ENCODE measurements at regions not wholly inside any gene's neighbourhood (a gene's known extent, or its start where the extent isn't known, plus 50 kb on each side); places are given as distances from the start of the nearest gene placed in this dataset.
A peak's percentile ranks its signal among the peaks of the same experiment; 100 is the strongest.

GRCh38 chr10:131749767-131750142 lies 151.1 kb upstream of the PPP2R2D start:
- no peak overlapping the region for H3K27ac ChIP-seq (ENCODE audit: low read depth, low read length)
- WGBS (ENCODE audit: insufficient coverage): 71% methylated on average over 8 of the region's 8 CpGs
- H3K4me3 ChIP-seq (ENCODE audit: low read depth, low read length): no peak overlapping the region
- H3K9me3 ChIP-seq (ENCODE audit: control insufficient read depth, insufficient read depth, low read length): no peaks in the 10 kb centered on the region
- no peaks in the 10 kb centered on the region for H3K27me3 ChIP-seq (ENCODE audit: control insufficient read depth, insufficient read depth, low read length)
- no peaks in the 10 kb centered on the region for H3K36me3 ChIP-seq (ENCODE audit: control insufficient read depth, insufficient read depth, low read length)
- DNase-seq (ENCODE audit: low read depth in 4 of 6, low spot score in 6 of 6): peak in 2 of 6 donors; percentile 28 to 51
- H3K4me1 ChIP-seq (ENCODE audit: control insufficient read depth, insufficient read depth, low read length): peaks cover 34% of the 10 kb centered on the region

GRCh38 chr10:131750171-131750895 lies 150.5 kb upstream of the PPP2R2D start:
- no peaks in the 10 kb centered on the region for H3K9me3 ChIP-seq (ENCODE audit: control insufficient read depth, insufficient read depth, low read length)
- DNase-seq (ENCODE audit: low read depth in 4 of 6, low spot score in 6 of 6): no peak
- WGBS (ENCODE audit: insufficient coverage): 70% methylated on average over 21 of the region's 22 CpGs
- no peaks in the 10 kb centered on the region for H3K36me3 ChIP-seq (ENCODE audit: control insufficient read depth, insufficient read depth, low read length)
- H3K4me1 ChIP-seq (ENCODE audit: control insufficient read depth, insufficient read depth, low read length): peaks cover 34% of the 10 kb centered on the region
- no peak overlapping the region for H3K27ac ChIP-seq (ENCODE audit: low read depth, low read length)
- no peak overlapping the region for H3K4me3 ChIP-seq (ENCODE audit: low read depth, low read length)
- no peaks in the 10 kb centered on the region for H3K27me3 ChIP-seq (ENCODE audit: control insufficient read depth, insufficient read depth, low read length)

DNA sequence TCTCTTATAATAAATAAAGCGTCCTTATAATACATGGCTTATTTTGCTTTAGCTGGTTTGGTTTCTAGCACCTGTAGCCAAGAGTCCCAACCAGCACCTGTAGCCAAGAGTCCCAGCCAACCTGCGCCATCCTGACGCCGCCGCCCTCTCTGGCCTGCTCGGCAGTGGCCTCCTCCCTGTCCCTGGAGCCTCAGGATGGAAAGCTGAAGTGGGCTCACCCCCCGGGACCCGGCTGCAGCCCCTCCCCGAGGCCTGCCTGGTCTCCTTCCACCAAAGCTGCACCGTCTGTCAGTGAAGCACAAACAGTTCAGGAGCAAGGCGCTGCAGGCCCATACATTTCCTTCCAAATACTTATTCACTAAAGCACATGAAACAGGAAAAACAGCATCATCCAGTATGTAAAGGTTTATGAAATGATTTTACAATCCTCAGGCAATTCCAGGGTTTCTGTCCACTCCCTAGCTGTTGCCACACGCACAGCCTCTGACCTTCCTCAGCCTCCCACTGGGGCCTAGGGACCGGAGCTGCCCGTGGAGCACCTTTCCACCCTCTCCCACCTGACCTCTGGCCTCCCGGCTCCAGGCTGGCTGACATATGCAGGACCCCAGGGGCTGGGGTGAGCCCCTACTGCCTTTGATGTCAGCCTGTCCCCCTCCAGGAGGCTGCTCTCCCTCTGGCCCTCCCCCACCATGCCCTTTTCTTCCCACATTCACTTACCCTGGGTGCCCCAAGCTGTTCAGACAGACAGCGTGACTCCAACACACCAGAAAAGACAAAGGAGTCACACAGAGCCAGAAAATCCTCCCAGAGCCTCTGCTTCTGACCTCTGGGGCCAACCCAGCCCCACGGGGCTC lies 149.6 kb upstream of the PPP2R2D start:
- H3K4me1 ChIP-seq (ENCODE audit: control insufficient read depth, insufficient read depth, low read length): peaks cover 34% of the 10 kb centered on the region

GRCh38 chr10:131751827-131752775 lies 148.7 kb upstream of the PPP2R2D start:
- Histone ChIP-seq H3K4me1 (ENCODE audit: control insufficient read depth, insufficient read depth, low read length) (peaks cover 34% of the 10 kb centered on the region), H3K27ac (ENCODE audit: low read depth, low read length) (no peak overlapping the region), H3K4me3 (ENCODE audit: low read depth, low read length) (no peak overlapping the region), H3K36me3 (ENCODE audit: control insufficient read depth, insufficient read depth, low read length) (no peaks in the 10 kb centered on the region), H3K27me3 (ENCODE audit: control insufficient read depth, insufficient read depth, low read length) (no peaks in the 10 kb centered on the region), H3K9me3 (ENCODE audit: control insufficient read depth, insufficient read depth, low read length) (no peaks in the 10 kb centered on the region)
- no peak for DNase-seq (ENCODE audit: low read depth in 4 of 6, low spot score in 6 of 6)
- WGBS (ENCODE audit: insufficient coverage): 81% methylated on average over 21 of the region's 24 CpGs

More for the DNA sequence above, 149.6 kb upstream of the PPP2R2D start:
- Histone ChIP-seq H3K36me3 (ENCODE audit: control insufficient read depth, insufficient read depth, low read length) (no peaks in the 10 kb centered on the region), H3K27me3 (ENCODE audit: control insufficient read depth, insufficient read depth, low read length) (no peaks in the 10 kb centered on the region), H3K27ac (ENCODE audit: low read depth, low read length) (no peak overlapping the region), H3K9me3 (ENCODE audit: control insufficient read depth, insufficient read depth, low read length) (no peaks in the 10 kb centered on the region), H3K4me3 (ENCODE audit: low read depth, low read length) (no peak overlapping the region)
- 65% methylated on average over 15 of the region's 17 CpGs for WGBS (ENCODE audit: insufficient coverage)
- no peak for DNase-seq (ENCODE audit: low read depth in 4 of 6, low spot score in 6 of 6)

- no peak overlapping the region for H3K4me3 ChIP-seq (ENCODE audit: low read depth, low read length)
- no peak overlapping the region for H3K27ac ChIP-seq (ENCODE audit: low read depth, low read length)
- H3K27me3 ChIP-seq (ENCODE audit: control insufficient read depth, insufficient read depth, low read length): no peaks in the 10 kb centered on the region
- no peaks in the 10 kb centered on the region for H3K9me3 ChIP-seq (ENCODE audit: control insufficient read depth, insufficient read depth, low read length)
- peaks cover 36% of the 10 kb centered on the region for H3K4me1 ChIP-seq (ENCODE audit: control insufficient read depth, insufficient read depth, low read length)
- 93% methylated on average over 6 of the region's 7 CpGs for whole genome bisulfite sequencing (ENCODE audit: insufficient coverage)
- no peak for DNase-seq (ENCODE audit: low read depth in 4 of 6, low spot score in 6 of 6)
- no peaks in the 10 kb centered on the region for H3K36me3 ChIP-seq (ENCODE audit: control insufficient read depth, insufficient read depth, low read length)
Measured at GRCh38 chr10:131753336-131753735, 147.5 kb upstream of the PPP2R2D start.

GRCh38 chr10:131755200-131755599 lies 145.6 kb upstream of the PPP2R2D start:
- no peak overlapping the region for H3K27ac ChIP-seq (ENCODE audit: low read depth, low read length)
- peaks cover 25% of the 10 kb centered on the region for H3K4me1 ChIP-seq (ENCODE audit: control insufficient read depth, insufficient read depth, low read length)
- no peak overlapping the region for H3K4me3 ChIP-seq (ENCODE audit: low read depth, low read length)
- 90% methylated on average over 3 of the region's 5 CpGs for WGBS (ENCODE audit: insufficient coverage)
- no peak for DNase-seq (ENCODE audit: low read depth in 4 of 6, low spot score in 6 of 6)
- no peaks in the 10 kb centered on the region for H3K9me3 ChIP-seq (ENCODE audit: control insufficient read depth, insufficient read depth, low read length)
- no peaks in the 10 kb centered on the region for H3K27me3 ChIP-seq (ENCODE audit: control insufficient read depth, insufficient read depth, low read length)
- H3K36me3 ChIP-seq (ENCODE audit: control insufficient read depth, insufficient read depth, low read length): no peaks in the 10 kb centered on the region

DNA sequence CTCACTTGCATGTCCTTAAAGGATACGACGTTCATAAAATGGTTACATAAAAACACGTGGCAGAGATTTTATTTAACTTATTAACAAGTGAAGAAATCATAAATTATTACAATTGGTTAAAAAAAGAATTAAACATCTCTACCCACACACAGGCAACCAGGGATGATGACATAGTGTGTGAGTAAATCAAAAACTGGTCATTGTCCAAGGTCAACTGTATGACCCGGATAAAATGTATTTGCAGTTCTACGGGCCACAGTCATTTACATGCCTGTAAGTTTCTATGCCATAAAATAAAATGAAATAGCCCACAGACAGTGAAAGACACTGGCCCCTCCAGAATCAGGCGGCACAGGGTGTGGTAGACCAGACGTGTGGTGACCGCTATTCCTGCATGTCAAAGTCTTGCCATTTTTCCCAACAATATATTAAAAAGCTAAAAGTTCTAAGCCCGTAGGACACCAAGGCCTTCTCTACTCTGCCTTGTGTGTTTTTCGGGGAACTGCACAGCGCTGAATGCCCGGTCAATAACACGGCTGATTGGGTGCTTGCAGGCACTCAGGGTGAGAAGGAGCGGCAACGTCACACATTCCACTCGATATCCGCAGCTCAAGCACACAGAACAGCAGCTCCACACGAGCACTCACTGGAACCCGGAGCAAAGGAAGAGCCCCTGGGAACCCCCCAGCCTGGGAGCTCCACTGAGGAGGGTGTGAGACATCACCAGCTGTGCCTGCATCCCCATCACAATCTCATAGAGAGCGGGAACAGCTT lies 143.3 kb upstream of the PPP2R2D start:
- no peak overlapping the region for H3K4me3 ChIP-seq (ENCODE audit: low read depth, low read length)
- peaks cover 7% of the 10 kb centered on the region for H3K4me1 ChIP-seq (ENCODE audit: control insufficient read depth, insufficient read depth, low read length)
- DNase-seq (ENCODE audit: low read depth in 4 of 6, low spot score in 6 of 6): peak in 1 of 6 donors; percentile 36
- 83% methylated on average over 13 of the region's 20 CpGs for WGBS (ENCODE audit: insufficient coverage)
- no peaks in the 10 kb centered on the region for H3K27me3 ChIP-seq (ENCODE audit: control insufficient read depth, insufficient read depth, low read length)
- H3K36me3 ChIP-seq (ENCODE audit: control insufficient read depth, insufficient read depth, low read length): no peaks in the 10 kb centered on the region
- no peak overlapping the region for H3K27ac ChIP-seq (ENCODE audit: low read depth, low read length)
- H3K9me3 ChIP-seq (ENCODE audit: control insufficient read depth, insufficient read depth, low read length): no peaks in the 10 kb centered on the region

DNA sequence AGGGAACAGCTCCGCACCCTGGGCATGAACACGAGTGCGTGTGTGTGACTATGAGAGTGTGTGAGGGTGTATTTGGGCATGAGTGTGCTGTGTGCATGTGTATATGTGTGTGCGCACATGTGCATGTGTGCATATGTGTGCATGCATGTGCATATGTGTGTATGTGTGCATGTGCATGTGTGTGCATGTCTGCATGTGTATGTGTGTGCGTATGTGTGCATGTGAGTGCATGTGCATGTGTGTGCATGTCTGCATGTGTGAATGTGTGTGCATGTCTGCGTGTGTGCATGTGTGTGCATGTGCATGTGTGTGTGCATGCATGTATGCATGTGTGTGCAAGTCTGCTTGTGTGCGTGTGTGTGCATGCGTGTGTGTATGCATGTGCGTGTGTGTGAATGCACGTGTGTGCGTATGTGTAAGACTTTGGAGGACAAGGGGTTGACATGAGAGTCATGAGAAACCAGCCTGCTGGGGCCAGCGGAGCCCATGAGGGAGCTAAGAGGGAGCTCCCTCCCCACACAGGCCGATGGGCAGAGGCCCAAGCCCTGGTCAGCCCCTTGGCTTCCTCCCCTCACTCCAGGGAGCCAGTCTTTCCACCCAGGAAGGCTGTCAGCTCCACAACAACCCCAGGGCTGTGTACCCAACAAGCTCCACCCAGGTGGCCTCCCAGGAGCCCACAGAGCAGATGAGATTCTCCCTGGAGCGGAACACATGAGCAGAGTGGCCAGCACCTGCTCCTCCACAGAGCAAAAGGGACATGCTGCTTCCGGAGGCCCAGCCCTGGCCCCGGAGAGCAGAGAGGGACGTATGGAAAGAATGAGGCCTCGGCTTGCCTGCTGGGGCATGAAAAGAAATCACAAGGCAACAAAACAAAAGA lies 142.5 kb upstream of the PPP2R2D start:
- Histone ChIP-seq H3K27ac (ENCODE audit: low read depth, low read length) (no peak overlapping the region), H3K4me1 (ENCODE audit: control insufficient read depth, insufficient read depth, low read length) (peaks cover 7% of the 10 kb centered on the region), H3K36me3 (ENCODE audit: control insufficient read depth, insufficient read depth, low read length) (no peaks in the 10 kb centered on the region), H3K27me3 (ENCODE audit: control insufficient read depth, insufficient read depth, low read length) (no peaks in the 10 kb centered on the region), H3K4me3 (ENCODE audit: low read depth, low read length) (no peak overlapping the region), H3K9me3 (ENCODE audit: control insufficient read depth, insufficient read depth, low read length) (no peaks in the 10 kb centered on the region)
- DNase-seq (ENCODE audit: low read depth in 4 of 6, low spot score in 6 of 6): no peak
- 65% methylated on average over 17 of the region's 18 CpGs for WGBS (ENCODE audit: insufficient coverage)
